ENCODE measurements at regions not wholly inside any gene's neighbourhood (a gene's known extent, or its start where the extent isn't known, plus 50 kb on each side); places are given as distances from the start of the nearest gene placed in this dataset.

DNA sequence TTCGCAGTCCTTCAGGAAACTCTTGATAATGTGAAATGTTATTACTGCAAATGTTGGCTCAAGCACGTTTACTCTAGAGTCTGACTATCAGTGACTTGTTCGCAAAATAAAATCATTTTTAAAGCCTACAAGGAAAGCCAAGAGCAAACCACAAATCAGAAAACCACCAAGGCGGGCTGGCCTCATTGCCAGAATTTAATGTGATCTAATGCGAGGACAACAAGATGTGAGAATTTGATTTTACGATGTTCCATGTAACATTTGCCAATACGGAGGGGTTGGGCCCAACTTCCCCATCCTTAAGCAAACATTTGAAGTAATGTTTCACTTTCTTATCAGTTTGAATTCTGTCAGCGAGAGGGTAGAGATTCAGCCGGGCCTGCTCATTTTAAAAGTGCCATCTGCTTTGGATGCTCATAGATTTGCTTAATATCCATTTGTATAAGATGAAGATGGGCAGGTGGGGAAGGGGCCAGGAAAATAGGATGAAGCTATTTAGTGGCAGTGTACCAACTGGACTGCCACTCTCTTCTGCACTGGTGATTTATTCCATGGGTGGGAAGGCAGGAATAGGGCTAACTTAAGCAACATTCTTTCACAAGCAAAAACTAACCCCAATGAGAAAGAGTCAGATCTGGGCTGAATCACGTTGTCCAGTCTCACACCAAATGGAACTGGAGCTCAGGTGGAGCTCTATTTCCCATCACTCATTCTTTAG, 225.3 kb downstream of the ANAPC10 start:
- no peaks in the 10 kb centered on the region for H3K9me2 ChIP-seq (replicated peaks; ENCODE audit: insufficient read depth, low read length)
- no peaks in the 10 kb centered on the region for H4K20me1 ChIP-seq (ENCODE audit: insufficient read depth, low read length)
- H3K4me2 ChIP-seq (ENCODE audit: low read depth, low read length): no peak overlapping the region
- H3F3A ChIP-seq (ENCODE audit: insufficient read depth, low read length): no peaks in the 10 kb centered on the region
- H3K4me3 ChIP-seq (ENCODE audit: low read length): no peak overlapping the region
- no peak for DNase-seq
- H3K27me3 ChIP-seq (replicated peaks; ENCODE audit: insufficient read depth, low read length): no peaks in the 10 kb centered on the region
- H3K27ac ChIP-seq (ENCODE audit: low read length): no peak overlapping the region
- no peak overlapping the region for H2AFZ ChIP-seq (ENCODE audit: low read length)
- H3K9me3 ChIP-seq (replicated peaks; ENCODE audit: insufficient read depth, low read length): no peaks in the 10 kb centered on the region
- H3K9ac ChIP-seq (ENCODE audit: low read length): no peak overlapping the region
- TF ChIP-seq EZH2 (optimal IDR thresholded peaks at IDR 0.05; ENCODE audit: low read depth, low read length) (no peak), EZH2phosphoT487 (IDR thresholded peaks at IDR 0.05; ENCODE audit: low read length) (no peak)
- TF ChIP-seq, protein P1, sequence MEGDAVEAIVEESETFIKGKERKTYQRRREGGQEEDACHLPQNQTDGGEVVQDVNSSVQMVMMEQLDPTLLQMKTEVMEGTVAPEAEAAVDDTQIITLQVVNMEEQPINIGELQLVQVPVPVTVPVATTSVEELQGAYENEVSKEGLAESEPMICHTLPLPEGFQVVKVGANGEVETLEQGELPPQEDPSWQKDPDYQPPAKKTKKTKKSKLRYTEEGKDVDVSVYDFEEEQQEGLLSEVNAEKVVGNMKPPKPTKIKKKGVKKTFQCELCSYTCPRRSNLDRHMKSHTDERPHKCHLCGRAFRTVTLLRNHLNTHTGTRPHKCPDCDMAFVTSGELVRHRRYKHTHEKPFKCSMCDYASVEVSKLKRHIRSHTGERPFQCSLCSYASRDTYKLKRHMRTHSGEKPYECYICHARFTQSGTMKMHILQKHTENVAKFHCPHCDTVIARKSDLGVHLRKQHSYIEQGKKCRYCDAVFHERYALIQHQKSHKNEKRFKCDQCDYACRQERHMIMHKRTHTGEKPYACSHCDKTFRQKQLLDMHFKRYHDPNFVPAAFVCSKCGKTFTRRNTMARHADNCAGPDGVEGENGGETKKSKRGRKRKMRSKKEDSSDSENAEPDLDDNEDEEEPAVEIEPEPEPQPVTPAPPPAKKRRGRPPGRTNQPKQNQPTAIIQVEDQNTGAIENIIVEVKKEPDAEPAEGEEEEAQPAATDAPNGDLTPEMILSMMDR (IDR thresholded peaks at IDR 0.05; ENCODE audit: low read length): no peak
- no peaks in the 10 kb centered on the region for H3K4me1 ChIP-seq (ENCODE audit: low read length)
- no peaks in the 10 kb centered on the region for H3K79me2 ChIP-seq (ENCODE audit: low read length)
- no peaks in the 10 kb centered on the region for H3K36me3 ChIP-seq (replicated peaks; ENCODE audit: insufficient read depth, low read length)

GRCh38 chr4:144873226-144873990, 224.6 kb downstream of the ANAPC10 start:
- Histone ChIP-seq H3K27me3 (replicated peaks; ENCODE audit: insufficient read depth, low read length) (no peaks in the 10 kb centered on the region), H3K36me3 (replicated peaks; ENCODE audit: insufficient read depth, low read length) (no peaks in the 10 kb centered on the region), H3K4me1 (ENCODE audit: low read length) (no peaks in the 10 kb centered on the region), H4K20me1 (ENCODE audit: insufficient read depth, low read length) (no peaks in the 10 kb centered on the region), H3K79me2 (ENCODE audit: low read length) (no peaks in the 10 kb centered on the region), H3K9me2 (replicated peaks; ENCODE audit: insufficient read depth, low read length) (no peaks in the 10 kb centered on the region), H3K4me3 (ENCODE audit: low read length) (no peak overlapping the region), H3K4me2 (ENCODE audit: low read depth, low read length) (no peak overlapping the region), H2AFZ (ENCODE audit: low read length) (no peak overlapping the region), H3K27ac (ENCODE audit: low read length) (no peak overlapping the region), H3K9ac (ENCODE audit: low read length) (no peak overlapping the region), H3K9me3 (replicated peaks; ENCODE audit: insufficient read depth, low read length) (no peaks in the 10 kb centered on the region), H3F3A (ENCODE audit: insufficient read depth, low read length) (no peaks in the 10 kb centered on the region)
- no peak for DNase-seq
- TF ChIP-seq EZH2phosphoT487 (IDR thresholded peaks at IDR 0.05; ENCODE audit: low read length) (no peak), EZH2 (optimal IDR thresholded peaks at IDR 0.05; ENCODE audit: low read depth, low read length) (no peak)
- TF ChIP-seq, protein P1 (IDR thresholded peaks at IDR 0.05; ENCODE audit: low read length): no peak

DNA sequence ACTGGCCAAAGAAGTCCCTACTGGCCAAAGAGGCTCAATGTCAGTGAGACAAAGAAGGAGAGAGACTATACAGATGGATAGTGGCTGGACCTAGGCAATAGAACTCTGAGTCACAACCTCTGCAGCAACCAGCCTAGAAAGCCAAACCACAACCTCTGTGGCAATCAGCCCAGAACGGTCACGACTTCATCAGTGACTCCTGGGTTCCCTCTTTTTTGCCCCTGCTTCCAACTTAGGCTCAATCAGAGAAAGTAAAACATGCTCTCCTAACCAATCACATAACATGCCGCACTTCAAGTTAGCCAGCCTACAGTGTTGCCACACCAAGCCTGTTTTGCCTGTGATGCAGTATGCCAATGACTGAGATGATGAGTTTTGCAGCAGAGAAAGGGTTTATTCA, 203.4 kb downstream of the ANAPC10 start:
- H3K4me3 ChIP-seq (ENCODE audit: low read length): no peak overlapping the region
- no peak for DNase-seq
- TF ChIP-seq, protein P1 (IDR thresholded peaks at IDR 0.05; ENCODE audit: low read length): no peak
- TF ChIP-seq EZH2 (optimal IDR thresholded peaks at IDR 0.05; ENCODE audit: low read depth, low read length) (no peak), EZH2phosphoT487 (IDR thresholded peaks at IDR 0.05; ENCODE audit: low read length) (no peak)
- no peaks in the 10 kb centered on the region for H3K36me3 ChIP-seq (replicated peaks; ENCODE audit: insufficient read depth, low read length)
- H3K79me2 ChIP-seq (ENCODE audit: low read length): no peaks in the 10 kb centered on the region
- no peaks in the 10 kb centered on the region for H3F3A ChIP-seq (ENCODE audit: insufficient read depth, low read length)
- no peaks in the 10 kb centered on the region for H3K9me2 ChIP-seq (replicated peaks; ENCODE audit: insufficient read depth, low read length)
- H3K27me3 ChIP-seq (replicated peaks; ENCODE audit: insufficient read depth, low read length): no peaks in the 10 kb centered on the region
- no peak overlapping the region for H2AFZ ChIP-seq (ENCODE audit: low read length)
- H4K20me1 ChIP-seq (ENCODE audit: insufficient read depth, low read length): no peaks in the 10 kb centered on the region
- H3K9ac ChIP-seq (ENCODE audit: low read length): no peak overlapping the region
- no peak overlapping the region for H3K4me2 ChIP-seq (ENCODE audit: low read depth, low read length)
- no peaks in the 10 kb centered on the region for H3K4me1 ChIP-seq (ENCODE audit: low read length)
- H3K9me3 ChIP-seq (replicated peaks; ENCODE audit: insufficient read depth, low read length): no peaks in the 10 kb centered on the region
- no peak overlapping the region for H3K27ac ChIP-seq (ENCODE audit: low read length)

Measured in MM.1S (cell line).